Body of pancreas (tissue), 4 donors: ENCODE measurements at regions not wholly inside any gene's neighbourhood (a gene's known extent, or its start where the extent isn't known, plus 50 kb on each side); places are given as distances from the start of the nearest gene placed in this dataset.
"Not testable (repeated sequence)": the region's sequence is repeated elsewhere in the genome, so short reads cannot be mapped to it uniquely, and the experiment has no call there.

Source experiments
- CTCF ChIP-seq, 7 experiments: fragments of 450-650 bp in 4 of 7; fragments of 200-600 bp in 3 of 7; sonication (generic) in 3 of 7; IDR thresholded peaks; one replicate each; pipeline ENCODE4 v1.5.1; 2016 to 2019; ENCODE audit warnings: antibody characterized with exemption in 7 of 7
- POLR2A ChIP-seq, 3 donors: fragments of 450-650 bp; IDR thresholded peaks; one replicate each; pipeline ENCODE4 v1.6.1; 2016; ENCODE audit warnings: antibody characterized with exemption in 3 of 3, mild to moderate bottlenecking in 2 of 3

GRCh38 chr17:16839242-16840175 is 132.4 kb downstream of the TNFRSF13B start:
- TF ChIP-seq CTCF, POLR2A (IDR thresholded peaks at IDR 0.05): not testable (repeated sequence)
